Panc1 (cell line): ENCODE measurements at regions not wholly inside any gene's neighbourhood (a gene's known extent, or its start where the extent isn't known, plus 50 kb on each side); places are given as distances from the start of the nearest gene placed in this dataset.

Experiments
- ATAC-seq: fragments of 200-7000 bp; cut with Tn5 transposase; 2 replicates; pipeline ENCODE4 v1.9.1; 2020; ENCODE audit warnings: mild to moderate bottlenecking, moderate library complexity
- BruUV-seq: library from RNA; stranded (reverse); fragments of 400-500 nt; replicated peaks from 2 replicates; lab custom pipeline; 2021; lab: Mats Ljungman, UMichigan
- CTCF ChIA-PET: fragments of 300-600 bp; sonication (Branson Sonifier 250); formaldehyde crosslinking; loops from one replicate; lab custom pipeline; 2022; ENCODE audit warnings: antibody characterized with exemption; lab: Charles Lee
- POLR2A ChIA-PET: fragments of 300-600 bp; sonication (Branson Sonifier 250); formaldehyde crosslinking; loops from one replicate; lab custom pipeline; 2022; ENCODE audit warnings: antibody characterized with exemption; lab: Charles Lee
- DNase-seq: peaks from one replicate; pipeline ENCODE4 v3.0.0-alpha.2; 2010; ENCODE audit warnings: low read depth, low spot score
- H3K27ac ChIP-seq: 2 replicates; pipeline ENCODE4 v1.5.1; 2011; ENCODE audit warnings: mild to moderate bottlenecking, low read length, inconsistent platforms
- H3K27me3 ChIP-seq: fragments of 200-500 bp; sonication (Bioruptor generic); 2 replicates; pipeline ENCODE4 v1.6.0; 2014; ENCODE audit warnings: low read length, inconsistent platforms; ENCODE audit not compliant: control insufficient read depth, insufficient read depth
- H3K36me3 ChIP-seq: fragments of 200-500 bp; sonication (Bioruptor generic); 2 replicates; pipeline ENCODE4 v1.5.1; 2014; ENCODE audit warnings: inconsistent platforms, mild to moderate bottlenecking, low read length, moderate library complexity; ENCODE audit not compliant: control insufficient read depth, insufficient read depth
- H3K4me1 ChIP-seq: 2 replicates; pipeline ENCODE4 v1.5.1; 2011; ENCODE audit warnings: inconsistent platforms, mild to moderate bottlenecking, low read length, moderate library complexity; ENCODE audit not compliant: control insufficient read depth, insufficient read depth
- H3K4me3 ChIP-seq, 2 experiments: 2 replicates each; pipeline ENCODE4 v1.5.1; 2011 to 2012; ENCODE audit warnings: low read depth in 2 of 2, low read length in 2 of 2, mild to moderate bottlenecking in 2 of 2, inconsistent platforms in 1 of 2, moderate library complexity in 1 of 2
- H3K9me3 ChIP-seq: fragments of 200-500 bp; sonication (Bioruptor generic); 2 replicates; pipeline ENCODE4 v1.5.1; 2014; ENCODE audit warnings: low read depth, mild to moderate bottlenecking, inconsistent platforms, low read length, moderate library complexity; ENCODE audit not compliant: control insufficient read depth, insufficient read depth
- POLR2AphosphoS5 ChIP-seq: IDR thresholded peaks from 2 replicates; pipeline ENCODE4 v1.6.1; 2012; ENCODE audit warnings: mild to moderate bottlenecking, low read depth, low read length, moderate library complexity
- SIN3A ChIP-seq: IDR thresholded peaks from 2 replicates; pipeline ENCODE4 v1.6.1; 2012; ENCODE audit warnings: low read depth, mild to moderate bottlenecking, low read length, moderate library complexity, borderline replicate concordance; ENCODE audit not compliant: insufficient read depth
- TCF7L2 ChIP-seq: IDR thresholded peaks from 2 replicates; pipeline ENCODE4 v1.6.1; 2011; ENCODE audit warnings: mild to moderate bottlenecking, low read depth, low read length, inconsistent platforms
- in situ Hi-C: cut with HindIII; loops from 2 replicates; pipeline ENCODE4 v1.10.0; 2016; ENCODE audit warnings: low sequenced_read_pairs, low pct_unique_long_range_greater_than_20kb
- intact Hi-C: fragments of 100-400 bp; cut with micrococcal nuclease; formaldehyde crosslinking; loops from one replicate; pipeline ENCODE4 v1.10.0; 2022; ENCODE audit not compliant: unreplicated experiment
- TF ChIP-seq, protein P1 (sequence below), 2 experiments: IDR thresholded peaks; 2 replicates each; pipeline ENCODE4 v1.6.1; 2011 to 2012; ENCODE audit warnings: low read depth in 2 of 2, control low read depth in 1 of 2, low read length in 1 of 2, mild to moderate bottlenecking in 1 of 2, moderate library complexity in 1 of 2; ENCODE audit not compliant: insufficient read depth in 1 of 2
- TF ChIP-seq, protein P2 (sequence below): fragments of 450-650 bp; IDR thresholded peaks from 2 replicates; pipeline ENCODE4 v1.5.1; 2017; ENCODE audit warnings: mild to moderate bottlenecking

DNA sequence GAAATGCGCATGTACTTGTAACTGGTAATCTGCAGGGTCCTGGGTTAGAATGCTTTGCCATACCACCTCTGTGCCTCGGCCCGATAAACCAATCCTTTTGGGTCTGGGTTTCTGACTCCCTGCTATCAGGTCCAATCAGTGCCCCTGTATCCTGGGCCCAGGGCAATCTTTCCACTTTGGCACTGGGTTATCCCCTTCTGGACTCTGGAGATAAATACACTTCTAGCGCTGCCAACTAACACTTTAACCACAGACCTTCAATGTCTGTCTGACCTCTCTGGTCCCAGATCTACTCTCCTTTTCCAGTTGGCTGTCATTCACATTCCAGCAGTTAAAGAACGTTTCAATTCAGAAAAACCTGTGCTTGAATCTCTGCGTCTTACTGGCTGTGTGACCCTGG lies 55.3 kb downstream of the DNAAF9 start:
- no peaks in the 10 kb centered on the region for H3K36me3 ChIP-seq
- TF ChIP-seq TCF7L2, result no peak
- TF ChIP-seq, protein P1, sequence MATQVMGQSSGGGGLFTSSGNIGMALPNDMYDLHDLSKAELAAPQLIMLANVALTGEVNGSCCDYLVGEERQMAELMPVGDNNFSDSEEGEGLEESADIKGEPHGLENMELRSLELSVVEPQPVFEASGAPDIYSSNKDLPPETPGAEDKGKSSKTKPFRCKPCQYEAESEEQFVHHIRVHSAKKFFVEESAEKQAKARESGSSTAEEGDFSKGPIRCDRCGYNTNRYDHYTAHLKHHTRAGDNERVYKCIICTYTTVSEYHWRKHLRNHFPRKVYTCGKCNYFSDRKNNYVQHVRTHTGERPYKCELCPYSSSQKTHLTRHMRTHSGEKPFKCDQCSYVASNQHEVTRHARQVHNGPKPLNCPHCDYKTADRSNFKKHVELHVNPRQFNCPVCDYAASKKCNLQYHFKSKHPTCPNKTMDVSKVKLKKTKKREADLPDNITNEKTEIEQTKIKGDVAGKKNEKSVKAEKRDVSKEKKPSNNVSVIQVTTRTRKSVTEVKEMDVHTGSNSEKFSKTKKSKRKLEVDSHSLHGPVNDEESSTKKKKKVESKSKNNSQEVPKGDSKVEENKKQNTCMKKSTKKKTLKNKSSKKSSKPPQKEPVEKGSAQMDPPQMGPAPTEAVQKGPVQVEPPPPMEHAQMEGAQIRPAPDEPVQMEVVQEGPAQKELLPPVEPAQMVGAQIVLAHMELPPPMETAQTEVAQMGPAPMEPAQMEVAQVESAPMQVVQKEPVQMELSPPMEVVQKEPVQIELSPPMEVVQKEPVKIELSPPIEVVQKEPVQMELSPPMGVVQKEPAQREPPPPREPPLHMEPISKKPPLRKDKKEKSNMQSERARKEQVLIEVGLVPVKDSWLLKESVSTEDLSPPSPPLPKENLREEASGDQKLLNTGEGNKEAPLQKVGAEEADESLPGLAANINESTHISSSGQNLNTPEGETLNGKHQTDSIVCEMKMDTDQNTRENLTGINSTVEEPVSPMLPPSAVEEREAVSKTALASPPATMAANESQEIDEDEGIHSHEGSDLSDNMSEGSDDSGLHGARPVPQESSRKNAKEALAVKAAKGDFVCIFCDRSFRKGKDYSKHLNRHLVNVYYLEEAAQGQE (IDR thresholded peaks at IDR 0.05; ENCODE audit: insufficient read depth in 1 of 2, low read depth in 2 of 2, low read length in 1 of 2), result no peak
- TF ChIP-seq, protein P2, sequence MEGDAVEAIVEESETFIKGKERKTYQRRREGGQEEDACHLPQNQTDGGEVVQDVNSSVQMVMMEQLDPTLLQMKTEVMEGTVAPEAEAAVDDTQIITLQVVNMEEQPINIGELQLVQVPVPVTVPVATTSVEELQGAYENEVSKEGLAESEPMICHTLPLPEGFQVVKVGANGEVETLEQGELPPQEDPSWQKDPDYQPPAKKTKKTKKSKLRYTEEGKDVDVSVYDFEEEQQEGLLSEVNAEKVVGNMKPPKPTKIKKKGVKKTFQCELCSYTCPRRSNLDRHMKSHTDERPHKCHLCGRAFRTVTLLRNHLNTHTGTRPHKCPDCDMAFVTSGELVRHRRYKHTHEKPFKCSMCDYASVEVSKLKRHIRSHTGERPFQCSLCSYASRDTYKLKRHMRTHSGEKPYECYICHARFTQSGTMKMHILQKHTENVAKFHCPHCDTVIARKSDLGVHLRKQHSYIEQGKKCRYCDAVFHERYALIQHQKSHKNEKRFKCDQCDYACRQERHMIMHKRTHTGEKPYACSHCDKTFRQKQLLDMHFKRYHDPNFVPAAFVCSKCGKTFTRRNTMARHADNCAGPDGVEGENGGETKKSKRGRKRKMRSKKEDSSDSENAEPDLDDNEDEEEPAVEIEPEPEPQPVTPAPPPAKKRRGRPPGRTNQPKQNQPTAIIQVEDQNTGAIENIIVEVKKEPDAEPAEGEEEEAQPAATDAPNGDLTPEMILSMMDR, result no peak
- TF ChIP-seq POLR2AphosphoS5, result no peak
- no peak for TF ChIP-seq SIN3A
- in situ Hi-C loops (no loop called here), intact Hi-C loops (no loop called here)
- ATAC-seq, result no peak
- CTCF ChIA-PET, result no interaction called here
- no peaks in the 10 kb centered on the region for H3K9me3 ChIP-seq
- no peak overlapping the region for H3K4me3 ChIP-seq
- no peak for DNase-seq
- POLR2A ChIA-PET, result no interaction called here
- no TSS peak for BruUV-seq
- H3K27ac ChIP-seq, result no peak overlapping the region
- no peaks in the 10 kb centered on the region for H3K27me3 ChIP-seq
- no peaks in the 10 kb centered on the region for H3K4me1 ChIP-seq

DNA sequence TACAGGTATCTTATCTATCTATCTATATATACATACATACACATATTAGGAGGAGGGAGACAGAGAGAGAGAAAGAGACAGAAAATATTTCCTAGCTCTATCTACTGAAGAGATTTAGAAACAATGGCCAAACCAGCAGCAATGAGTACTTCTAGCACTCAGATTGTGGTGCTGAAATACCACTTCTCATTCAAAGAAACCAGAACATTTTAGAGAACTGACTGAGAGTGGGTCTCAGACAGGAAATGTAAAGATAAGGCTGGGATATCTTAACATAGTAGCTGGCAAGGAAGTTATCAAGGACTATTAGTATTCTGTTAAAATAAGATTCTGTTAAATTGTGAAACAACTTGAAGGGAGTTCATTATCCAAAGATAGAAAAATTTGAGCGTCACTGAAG lies 57.0 kb downstream of the DNAAF9 start:
- Histone ChIP-seq H3K27ac (no peak overlapping the region), H3K27me3 (no peaks in the 10 kb centered on the region), H3K36me3 (peaks cover 3% of the 10 kb centered on the region; the same call in 1 of the 2 replicates), H3K4me1 (no peaks in the 10 kb centered on the region), H3K4me3 (no peak overlapping the region), H3K9me3 (no peaks in the 10 kb centered on the region)
- BruUV-seq, result no TSS peak
- in situ Hi-C loops, result no loop called here
- ATAC-seq (no peak), DNase-seq (no peak)
- TF ChIP-seq POLR2AphosphoS5, result no peak
- CTCF ChIA-PET, result no interaction called here
- POLR2A ChIA-PET, result no interaction called here
- intact Hi-C loops, result no loop called here

DNA sequence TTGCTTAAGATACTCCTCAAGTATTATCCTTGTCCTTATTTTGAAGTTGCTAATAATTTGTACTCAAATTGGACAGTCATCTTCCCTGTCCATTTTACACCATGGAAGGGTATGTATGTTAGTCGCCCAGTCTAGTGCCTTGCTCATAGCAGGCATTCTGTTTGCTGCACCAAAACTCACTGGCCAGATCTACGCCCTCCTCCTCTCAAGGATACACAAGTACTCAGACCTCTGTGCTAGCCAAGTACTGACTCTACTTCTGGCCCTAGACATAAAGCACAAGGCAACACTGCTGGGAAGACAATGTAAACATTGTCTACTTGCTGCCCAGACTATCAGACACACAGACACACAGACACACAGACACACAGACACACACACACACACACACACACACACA lies 57.7 kb downstream of the DNAAF9 start:
- ATAC-seq, result no peak
- Histone ChIP-seq H3K27ac (no peak overlapping the region), H3K27me3 (no peaks in the 10 kb centered on the region), H3K4me1 (no peaks in the 10 kb centered on the region), H3K4me3 (no peak overlapping the region), H3K9me3 (no peaks in the 10 kb centered on the region), H3K36me3 (peaks cover 3% of the 10 kb centered on the region; the same call in 1 of the 2 replicates)
- intact Hi-C loops (no loop called here), in situ Hi-C loops (no loop called here)
- TF ChIP-seq, protein P1 (IDR thresholded peaks at IDR 0.05; ENCODE audit: insufficient read depth in 1 of 2, low read depth in 2 of 2, low read length in 1 of 2), result no peak
- TF ChIP-seq SIN3A (no peak), POLR2AphosphoS5 (no peak), TCF7L2 (no peak)
- TF ChIP-seq, protein P2, result no peak
- CTCF ChIA-PET, result no interaction called here
- no peak for DNase-seq
- BruUV-seq, result no TSS peak
- POLR2A ChIA-PET, result no interaction called here
